DOHH2 (cell line): ENCODE measurements at regions not wholly inside any gene's neighbourhood (a gene's known extent, or its start where the extent isn't known, plus 50 kb on each side); places are given as distances from the start of the nearest gene placed in this dataset.

ENCODE experiments used
- CTCF ChIP-seq: fragments of 200-600 bp; sonication (generic); IDR thresholded peaks from one replicate; pipeline ENCODE4 v1.5.1; 2014; ENCODE audit warnings: antibody characterized with exemption, mild to moderate bottlenecking, low read depth, low read length; ENCODE audit not compliant: poor library complexity, severe bottlenecking
- EZH2phosphoT487 ChIP-seq: fragments of 200-600 bp; sonication (generic); IDR thresholded peaks from 2 replicates; pipeline ENCODE4 v1.6.1; 2017; ENCODE audit warnings: borderline replicate concordance, mild to moderate bottlenecking, antibody characterized with exemption, low read length, moderate library complexity, mixed read lengths

GRCh38 chr1:63115527-63115926, 206.8 kb upstream of the FOXD3 start:
- TF ChIP-seq CTCF (no peak), EZH2phosphoT487 (no peak)
